Nephron progenitor cell (in vitro differentiated cells): ENCODE measurements at regions not wholly inside any gene's neighbourhood (a gene's known extent, or its start where the extent isn't known, plus 50 kb on each side); places are given as distances from the start of the nearest gene placed in this dataset.

Experiments
- DNase-seq: peaks from one replicate; pipeline ENCODE4 v3.0.0; 2021
- H3K27ac Mint-ChIP-seq: 2 replicates; pipeline ENCODE4 v1.8.0; 2021; ENCODE audit warnings: mild to moderate bottlenecking, moderate library complexity, mixed read lengths
- H3K27me3 Mint-ChIP-seq: 2 replicates; pipeline ENCODE4 v1.8.0; 2021; ENCODE audit warnings: mild to moderate bottlenecking, low read depth, mixed read lengths; ENCODE audit not compliant: poor library complexity
- H3K36me3 Mint-ChIP-seq: 2 replicates; pipeline ENCODE4 v1.8.0; 2021; ENCODE audit warnings: low read depth, mixed read lengths
- H3K4me1 Mint-ChIP-seq: 2 replicates; pipeline ENCODE4 v1.8.0; 2021; ENCODE audit warnings: mixed read lengths
- H3K4me3 Mint-ChIP-seq: 2 replicates; pipeline ENCODE4 v1.8.0; 2021; ENCODE audit warnings: mild to moderate bottlenecking, moderate library complexity, mixed read lengths
- H3K9me3 Mint-ChIP-seq: 2 replicates; pipeline ENCODE4 v1.8.0; 2021; ENCODE audit warnings: mild to moderate bottlenecking, moderate library complexity, mixed read lengths
- CTCF ChIP-seq: fragments of 200-600 bp; sonication (generic); IDR thresholded peaks from 2 replicates; pipeline ENCODE4 v1.5.0; 2021; ENCODE audit warnings: antibody characterized with exemption

- Mint-ChIP-seq H3K9me3 (no peaks in the 10 kb centered on the region), H3K27me3 (no peaks in the 10 kb centered on the region), H3K36me3 (no peaks in the 10 kb centered on the region), H3K4me1 (no peaks in the 10 kb centered on the region), H3K27ac (no peak overlapping the region), H3K4me3 (no peak overlapping the region)
- no peak for DNase-seq
- TF ChIP-seq CTCF, result no peak
These were observed 649.5 kb upstream of the ADGRL2 start for GRCh38 chr1:81151206-81151605.

- no peak for DNase-seq
- Mint-ChIP-seq H3K27me3 (no peaks in the 10 kb centered on the region), H3K4me3 (no peak overlapping the region), H3K27ac (no peak overlapping the region), H3K4me1 (no peaks in the 10 kb centered on the region), H3K36me3 (no peaks in the 10 kb centered on the region), H3K9me3 (no peaks in the 10 kb centered on the region)
- TF ChIP-seq CTCF, result no peak
These were observed 650.9 kb upstream of the ADGRL2 start for GRCh38 chr1:81149649-81150325.

GRCh38 chr1:81144240-81144825 lies 656.4 kb upstream of the ADGRL2 start:
- H3K36me3 Mint-ChIP-seq, result no peaks in the 10 kb centered on the region
- H3K4me1 Mint-ChIP-seq, result no peaks in the 10 kb centered on the region
- no peaks in the 10 kb centered on the region for H3K9me3 Mint-ChIP-seq

GRCh38 chr1:81142099-81142826 lies 658.5 kb upstream of the ADGRL2 start:
- TF ChIP-seq CTCF, result no peak
- H3K27ac Mint-ChIP-seq, result no peak overlapping the region
- H3K9me3 Mint-ChIP-seq, result no peaks in the 10 kb centered on the region
- no peaks in the 10 kb centered on the region for H3K4me1 Mint-ChIP-seq
- H3K4me3 Mint-ChIP-seq, result no peak overlapping the region
- H3K36me3 Mint-ChIP-seq, result no peaks in the 10 kb centered on the region
- no peak for DNase-seq
- no peaks in the 10 kb centered on the region for H3K27me3 Mint-ChIP-seq

More at GRCh38 chr1:81144240-81144825, 656.4 kb upstream of the ADGRL2 start:
- Mint-ChIP-seq H3K27me3 (no peaks in the 10 kb centered on the region), H3K4me3 (no peak overlapping the region), H3K27ac (no peak overlapping the region)
- TF ChIP-seq CTCF, result no peak
- DNase-seq, result no peak

- H3K27me3 Mint-ChIP-seq, result no peaks in the 10 kb centered on the region
- TF ChIP-seq CTCF, result no peak
- no peak overlapping the region for H3K27ac Mint-ChIP-seq
- no peak overlapping the region for H3K4me3 Mint-ChIP-seq
- no peak for DNase-seq
- no peaks in the 10 kb centered on the region for H3K36me3 Mint-ChIP-seq
- no peaks in the 10 kb centered on the region for H3K4me1 Mint-ChIP-seq
- H3K9me3 Mint-ChIP-seq, result no peaks in the 10 kb centered on the region
These were observed 665.2 kb upstream of the ADGRL2 start for GRCh38 chr1:81135524-81135923.
